ENCODE measurements at regions not wholly inside any gene's neighbourhood (a gene's known extent, or its start where the extent isn't known, plus 50 kb on each side); places are given as distances from the start of the nearest gene placed in this dataset.

- H3K4me3 ChIP-seq (ENCODE audit: low read depth in 1 of 2, low read length in 2 of 2), result no peak overlapping the region
- peaks cover 0 to 3% of the 10 kb centered on the region in 2 donors for H3K27me3 ChIP-seq (ENCODE audit: control insufficient read depth in 1 of 2, insufficient read depth in 2 of 2, low read length in 2 of 2)
- H3K4me1 ChIP-seq (ENCODE audit: control insufficient read depth in 1 of 2, insufficient read depth in 2 of 2, low read length in 2 of 2), result peaks cover 6 to 10% of the 10 kb centered on the region in 2 donors
- H3K36me3 ChIP-seq (ENCODE audit: control insufficient read depth in 1 of 2, insufficient read depth in 2 of 2, low read length in 2 of 2), result no peaks in the 10 kb centered on the region
- no peak overlapping the region for H3K27ac ChIP-seq (ENCODE audit: low read depth, low read length)
- no peaks in the 10 kb centered on the region for H3K9me3 ChIP-seq (ENCODE audit: control insufficient read depth in 1 of 2, low read length in 2 of 2)
- H3K9ac ChIP-seq (ENCODE audit: low read depth in 1 of 2, low read length in 2 of 2), result no peak overlapping the region
These were observed 172.2 kb downstream of the GLI2 start for GRCh38 chr2:120907822-120908221.

- H3K27me3 ChIP-seq (ENCODE audit: control insufficient read depth in 1 of 2, insufficient read depth in 2 of 2, low read length in 2 of 2), result peaks cover 0 to 3% of the 10 kb centered on the region in 2 donors
- H3K9ac ChIP-seq (ENCODE audit: low read depth in 1 of 2, low read length in 2 of 2), result no peak overlapping the region
- H3K27ac ChIP-seq (ENCODE audit: low read depth, low read length), result no peak overlapping the region
- peaks cover 7 to 14% of the 10 kb centered on the region in 2 donors for H3K4me1 ChIP-seq (ENCODE audit: control insufficient read depth in 1 of 2, insufficient read depth in 2 of 2, low read length in 2 of 2)
- H3K9me3 ChIP-seq (ENCODE audit: control insufficient read depth in 1 of 2, low read length in 2 of 2), result no peaks in the 10 kb centered on the region
- H3K4me3 ChIP-seq (ENCODE audit: low read depth in 1 of 2, low read length in 2 of 2), result no peak overlapping the region
- no peaks in the 10 kb centered on the region for H3K36me3 ChIP-seq (ENCODE audit: control insufficient read depth in 1 of 2, insufficient read depth in 2 of 2, low read length in 2 of 2)
These were observed 172.8 kb downstream of the GLI2 start for GRCh38 chr2:120908314-120908975.

- Histone ChIP-seq H3K4me3 (ENCODE audit: low read depth in 1 of 2, low read length in 2 of 2) (no peak overlapping the region), H3K9me3 (ENCODE audit: control insufficient read depth in 1 of 2, low read length in 2 of 2) (no peaks in the 10 kb centered on the region), H3K9ac (ENCODE audit: low read depth in 1 of 2, low read length in 2 of 2) (no peak overlapping the region), H3K4me1 (ENCODE audit: control insufficient read depth in 1 of 2, insufficient read depth in 2 of 2, low read length in 2 of 2) (peaks cover 7 to 14% of the 10 kb centered on the region in 2 donors), H3K27ac (ENCODE audit: low read depth, low read length) (no peak overlapping the region), H3K27me3 (ENCODE audit: control insufficient read depth in 1 of 2, insufficient read depth in 2 of 2, low read length in 2 of 2) (peaks cover 0 to 9% of the 10 kb centered on the region in 2 donors), H3K36me3 (ENCODE audit: control insufficient read depth in 1 of 2, insufficient read depth in 2 of 2, low read length in 2 of 2) (no peaks in the 10 kb centered on the region)
These were observed 173.4 kb downstream of the GLI2 start for GRCh38 chr2:120909102-120909501.

- Histone ChIP-seq H3K27ac (ENCODE audit: low read depth, low read length) (no peak overlapping the region), H3K4me1 (ENCODE audit: control insufficient read depth in 1 of 2, insufficient read depth in 2 of 2, low read length in 2 of 2) (peaks cover 10 to 14% of the 10 kb centered on the region in 2 donors), H3K4me3 (ENCODE audit: low read depth in 1 of 2, low read length in 2 of 2) (no peak overlapping the region), H3K36me3 (ENCODE audit: control insufficient read depth in 1 of 2, insufficient read depth in 2 of 2, low read length in 2 of 2) (no peaks in the 10 kb centered on the region), H3K9ac (ENCODE audit: low read depth in 1 of 2, low read length in 2 of 2) (no peak overlapping the region), H3K27me3 (ENCODE audit: control insufficient read depth in 1 of 2, insufficient read depth in 2 of 2, low read length in 2 of 2) (peaks cover 0 to 12% of the 10 kb centered on the region in 2 donors), H3K9me3 (ENCODE audit: control insufficient read depth in 1 of 2, low read length in 2 of 2) (no peaks in the 10 kb centered on the region)
These were observed 174.5 kb downstream of the GLI2 start for GRCh38 chr2:120910164-120910563.

GRCh38 chr2:120910956-120911951 lies 175.6 kb downstream of the GLI2 start:
- Histone ChIP-seq H3K27ac (ENCODE audit: low read depth, low read length) (no peak overlapping the region), H3K9ac (ENCODE audit: low read depth in 1 of 2, low read length in 2 of 2) (no peak overlapping the region)

GRCh38 chr2:120912101-120912985 lies 176.7 kb downstream of the GLI2 start:
- Histone ChIP-seq H3K4me3 (ENCODE audit: low read depth in 1 of 2, low read length in 2 of 2) (no peak overlapping the region), H3K27me3 (ENCODE audit: control insufficient read depth in 1 of 2, insufficient read depth in 2 of 2, low read length in 2 of 2) (peaks cover 0 to 12% of the 10 kb centered on the region in 2 donors), H3K36me3 (ENCODE audit: control insufficient read depth in 1 of 2, insufficient read depth in 2 of 2, low read length in 2 of 2) (no peaks in the 10 kb centered on the region), H3K9ac (ENCODE audit: low read depth in 1 of 2, low read length in 2 of 2) (no peak overlapping the region), H3K27ac (ENCODE audit: low read depth, low read length) (no peak overlapping the region), H3K9me3 (ENCODE audit: control insufficient read depth in 1 of 2, low read length in 2 of 2) (no peaks in the 10 kb centered on the region), H3K4me1 (ENCODE audit: control insufficient read depth in 1 of 2, insufficient read depth in 2 of 2, low read length in 2 of 2) (peaks cover 14 to 20% of the 10 kb centered on the region in 2 donors)

More at GRCh38 chr2:120910956-120911951, 175.6 kb downstream of the GLI2 start:
- no peak overlapping the region for H3K4me3 ChIP-seq (ENCODE audit: low read depth in 1 of 2, low read length in 2 of 2)
- peaks cover 0 to 12% of the 10 kb centered on the region in 2 donors for H3K27me3 ChIP-seq (ENCODE audit: control insufficient read depth in 1 of 2, insufficient read depth in 2 of 2, low read length in 2 of 2)
- H3K9me3 ChIP-seq (ENCODE audit: control insufficient read depth in 1 of 2, low read length in 2 of 2), result no peaks in the 10 kb centered on the region
- peaks cover 14 to 20% of the 10 kb centered on the region in 2 donors for H3K4me1 ChIP-seq (ENCODE audit: control insufficient read depth in 1 of 2, insufficient read depth in 2 of 2, low read length in 2 of 2)
- H3K36me3 ChIP-seq (ENCODE audit: control insufficient read depth in 1 of 2, insufficient read depth in 2 of 2, low read length in 2 of 2), result no peaks in the 10 kb centered on the region

- Histone ChIP-seq H3K27ac (ENCODE audit: low read depth, low read length) (no peak overlapping the region), H3K9ac (ENCODE audit: low read depth in 1 of 2, low read length in 2 of 2) (no peak overlapping the region), H3K4me1 (ENCODE audit: control insufficient read depth in 1 of 2, insufficient read depth in 2 of 2, low read length in 2 of 2) (peaks cover 14 to 20% of the 10 kb centered on the region in 2 donors), H3K27me3 (ENCODE audit: control insufficient read depth in 1 of 2, insufficient read depth in 2 of 2, low read length in 2 of 2) (peaks cover 0 to 12% of the 10 kb centered on the region in 2 donors), H3K9me3 (ENCODE audit: control insufficient read depth in 1 of 2, low read length in 2 of 2) (no peaks in the 10 kb centered on the region), H3K36me3 (ENCODE audit: control insufficient read depth in 1 of 2, insufficient read depth in 2 of 2, low read length in 2 of 2) (no peaks in the 10 kb centered on the region), H3K4me3 (ENCODE audit: low read depth in 1 of 2, low read length in 2 of 2) (no peak overlapping the region)
These were observed 178.5 kb downstream of the GLI2 start for GRCh38 chr2:120913972-120914838.

GRCh38 chr2:120914839-120915521 lies 179.3 kb downstream of the GLI2 start:
- Histone ChIP-seq H3K36me3 (ENCODE audit: control insufficient read depth in 1 of 2, insufficient read depth in 2 of 2, low read length in 2 of 2) (no peaks in the 10 kb centered on the region), H3K4me3 (ENCODE audit: low read depth in 1 of 2, low read length in 2 of 2) (no peak overlapping the region), H3K27ac (ENCODE audit: low read depth, low read length) (no peak overlapping the region), H3K9ac (ENCODE audit: low read depth in 1 of 2, low read length in 2 of 2) (no peak overlapping the region), H3K4me1 (ENCODE audit: control insufficient read depth in 1 of 2, insufficient read depth in 2 of 2, low read length in 2 of 2) (peaks cover 14 to 20% of the 10 kb centered on the region in 2 donors), H3K27me3 (ENCODE audit: control insufficient read depth in 1 of 2, insufficient read depth in 2 of 2, low read length in 2 of 2) (peaks cover 0 to 12% of the 10 kb centered on the region in 2 donors), H3K9me3 (ENCODE audit: control insufficient read depth in 1 of 2, low read length in 2 of 2) (no peaks in the 10 kb centered on the region)
